Endodermal cell (in vitro differentiated cells): ENCODE measurements at regions not wholly inside any gene's neighbourhood (a gene's known extent, or its start where the extent isn't known, plus 50 kb on each side); places are given as distances from the start of the nearest gene placed in this dataset.

Experiments
- DNase-seq: peaks from one replicate; pipeline ENCODE4 v3.0.0-alpha.2; 2017
- H3K27ac ChIP-seq: 2 replicates; pipeline ENCODE4 v1.5.1; 2013; ENCODE audit warnings: mild to moderate bottlenecking, low read depth, low read length, moderate library complexity
- H3K27me3 ChIP-seq: 2 replicates; pipeline ENCODE4 v1.6.1; 2013; ENCODE audit warnings: mild to moderate bottlenecking, low read length, moderate library complexity; ENCODE audit not compliant: insufficient read depth, control insufficient read depth, poor library complexity, severe bottlenecking
- H3K36me3 ChIP-seq: 2 replicates; pipeline ENCODE4 v1.7.0; 2013; ENCODE audit warnings: mild to moderate bottlenecking, low read length, moderate library complexity; ENCODE audit not compliant: control insufficient read depth, insufficient read depth
- H3K4me1 ChIP-seq: one replicate; pipeline ENCODE4 v1.7.0; 2013; ENCODE audit warnings: low read length; ENCODE audit not compliant: control insufficient read depth, insufficient read depth
- H3K4me3 ChIP-seq: 2 replicates; pipeline ENCODE4 v1.5.1; 2013; ENCODE audit warnings: mild to moderate bottlenecking, low read length, moderate library complexity
- H3K9ac ChIP-seq: 2 replicates; pipeline ENCODE4 v1.6.1; 2013; ENCODE audit warnings: mild to moderate bottlenecking, low read length, moderate library complexity; ENCODE audit not compliant: poor library complexity, severe bottlenecking; ENCODE audit errors: extremely low read depth
- H3K9me3 ChIP-seq: 2 replicates; pipeline ENCODE4 v1.6.1; 2013; ENCODE audit warnings: mild to moderate bottlenecking, low read length, moderate library complexity; ENCODE audit not compliant: control insufficient read depth
- H3K27ac Mint-ChIP-seq: 2 replicates; pipeline ENCODE4 v1.8.0; 2020; ENCODE audit warnings: mixed read lengths
- H3K27me3 Mint-ChIP-seq: 2 replicates; pipeline ENCODE4 v1.8.0; 2021; ENCODE audit warnings: mild to moderate bottlenecking, mixed read lengths; ENCODE audit not compliant: insufficient read depth
- H3K36me3 Mint-ChIP-seq: 2 replicates; pipeline ENCODE4 v1.8.0; 2020; ENCODE audit warnings: low read depth, mixed read lengths
- H3K4me1 Mint-ChIP-seq: 2 replicates; pipeline ENCODE4 v1.8.0; 2020; ENCODE audit warnings: mixed read lengths
- H3K4me3 Mint-ChIP-seq: 2 replicates; pipeline ENCODE4 v1.8.0; 2020; ENCODE audit warnings: mild to moderate bottlenecking, moderate library complexity, mixed read lengths
- H3K9me3 Mint-ChIP-seq: 2 replicates; pipeline ENCODE4 v1.8.0; 2020; ENCODE audit warnings: mild to moderate bottlenecking, mixed read lengths
- CTCF ChIP-seq: fragments of 200-600 bp; sonication (generic); conservative IDR thresholded peaks from 2 replicates; pipeline ENCODE4 v1.5.0; 2021; ENCODE audit warnings: antibody characterized with exemption, mild to moderate bottlenecking
- WGBS, 2 experiments: methylation state at CpG; one replicate each; pipeline versions ENCODE4 v1.1.5 to v1.1.7; 2013; ENCODE audit warnings: missing lambda C conversion rate in 2 of 2, mixed read lengths in 1 of 2; ENCODE audit not compliant: insufficient coverage in 1 of 2, insufficient read length in 1 of 2; 5-methylcytosine and 5-hydroxymethylcytosine counted together

GRCh38 chr14:42854061-42854460, 1247.4 kb downstream of the LRFN5 start:
- Mint-ChIP-seq H3K27me3 (peaks cover 2% of the 10 kb centered on the region), H3K4me3 (no peak overlapping the region), H3K36me3 (no peaks in the 10 kb centered on the region), H3K4me1 (no peaks in the 10 kb centered on the region), H3K9me3 (no peaks in the 10 kb centered on the region), H3K27ac (no peak overlapping the region)
- Histone ChIP-seq H3K4me1 (no peaks in the 10 kb centered on the region), H3K36me3 (no peaks in the 10 kb centered on the region), H3K4me3 (no peak overlapping the region), H3K27ac (no peak overlapping the region), H3K9ac (no peak overlapping the region), H3K9me3 (no peaks in the 10 kb centered on the region), H3K27me3 (no peaks in the 10 kb centered on the region)
- WGBS, 2 experiments = 71 to 99% methylated on average over 1 to 2 of the region's 2 CpGs
- no peak for DNase-seq
- no peak for TF ChIP-seq CTCF

- TF ChIP-seq CTCF = no peak
- no peaks in the 10 kb centered on the region for H3K36me3 ChIP-seq
- WGBS, 2 experiments = 91 to 100% methylated on average over 1 of the region's 1 CpG
- Mint-ChIP-seq H3K27me3 (no peaks in the 10 kb centered on the region), H3K36me3 (no peaks in the 10 kb centered on the region), H3K4me3 (no peak overlapping the region), H3K27ac (no peak overlapping the region), H3K4me1 (no peaks in the 10 kb centered on the region), H3K9me3 (no peaks in the 10 kb centered on the region)
- H3K9ac ChIP-seq = no peak overlapping the region
- H3K27me3 ChIP-seq = no peaks in the 10 kb centered on the region
- H3K4me1 ChIP-seq = no peaks in the 10 kb centered on the region
- no peak for DNase-seq
- no peak overlapping the region for H3K4me3 ChIP-seq
- peaks cover 3% of the 10 kb centered on the region for H3K9me3 ChIP-seq
- no peak overlapping the region for H3K27ac ChIP-seq
These were observed 1242.0 kb downstream of the LRFN5 start for GRCh38 chr14:42848652-42849051.

- Histone ChIP-seq H3K4me3 (no peak overlapping the region), H3K27ac (no peak overlapping the region), H3K4me1 (no peaks in the 10 kb centered on the region), H3K9ac (no peak overlapping the region), H3K27me3 (no peaks in the 10 kb centered on the region), H3K36me3 (no peaks in the 10 kb centered on the region), H3K9me3 (no peaks in the 10 kb centered on the region)
- Mint-ChIP-seq H3K4me3 (no peak overlapping the region), H3K4me1 (no peaks in the 10 kb centered on the region), H3K9me3 (no peaks in the 10 kb centered on the region), H3K27ac (no peak overlapping the region), H3K27me3 (no peaks in the 10 kb centered on the region), H3K36me3 (no peaks in the 10 kb centered on the region)
- no peak for TF ChIP-seq CTCF
- DNase-seq = no peak
These were observed 1208.1 kb downstream of the LRFN5 start for GRCh38 chr14:42814817-42815216.
